NCI-H1436 (cell line): ENCODE measurements at regions not wholly inside any gene's neighbourhood (a gene's known extent, or its start where the extent isn't known, plus 50 kb on each side); places are given as distances from the start of the nearest gene placed in this dataset.

Experiments
- DNase-seq: peaks from one replicate; lab custom pipeline; 2025; lab: John Stamatoyannopoulos, UW

- DNase-seq, result no peak
Measured at GRCh38 chrX:49773993-49774392, 55.1 kb upstream of the PAGE4 start.

DNA sequence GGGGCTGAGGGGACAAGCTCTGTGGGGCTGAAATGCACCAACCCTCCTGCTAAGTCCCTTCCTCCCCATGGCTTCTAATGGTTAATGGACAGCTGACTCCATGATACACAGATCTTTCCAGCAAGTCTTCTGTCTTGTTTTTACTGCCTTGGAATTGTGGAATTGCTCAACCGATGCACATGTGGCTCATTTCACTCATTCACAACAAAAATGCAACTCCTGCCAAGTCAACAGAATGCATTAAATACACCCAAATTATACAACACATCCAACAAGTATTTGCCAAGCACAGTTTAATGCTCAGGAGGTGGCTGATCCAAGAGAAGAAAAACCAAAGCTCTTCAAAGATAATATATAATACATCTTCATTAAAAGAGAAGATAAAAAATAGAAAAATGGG lies 61.9 kb upstream of the PAGE4 start:
- DNase-seq, result no peak

GRCh38 chrX:49762175-49762720 lies 66.5 kb upstream of the PAGE1 start:
- DNase-seq, result no peak

GRCh38 chrX:49761481-49761880 lies 65.7 kb upstream of the PAGE1 start:
- no peak for DNase-seq

DNA sequence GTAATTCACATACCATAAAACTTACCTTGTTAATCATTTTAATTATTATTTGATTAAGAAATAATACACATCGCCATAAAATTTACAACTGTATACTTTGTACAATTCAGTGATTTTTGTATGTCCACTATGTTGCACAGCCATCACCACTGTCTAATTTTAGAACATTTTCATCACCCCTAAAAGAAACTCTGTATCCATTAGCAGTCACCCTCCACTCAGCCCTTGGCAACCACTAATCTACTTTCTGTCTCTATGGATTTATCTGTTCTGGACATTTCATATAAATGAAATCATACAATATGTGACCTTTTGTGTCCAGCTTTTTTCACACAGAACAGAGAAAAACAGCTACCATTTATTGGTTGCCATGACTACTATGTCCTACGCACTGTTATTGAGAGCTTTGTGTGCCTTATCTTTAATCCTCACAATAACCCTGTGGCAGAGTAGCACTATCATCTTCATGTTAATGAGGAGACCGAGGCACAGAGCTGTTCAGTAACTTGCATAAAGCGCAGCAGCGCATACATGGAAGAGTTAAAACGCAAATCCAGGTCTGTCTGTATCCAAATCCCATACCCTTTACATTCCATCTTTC lies 64.6 kb upstream of the PAGE1 start:
- no peak for DNase-seq

GRCh38 chrX:49756692-49757091 lies 60.9 kb upstream of the PAGE1 start:
- no peak for DNase-seq

- peak; percentile 16 for DNase-seq
Measured at GRCh38 chrX:49754233-49754857, 58.6 kb upstream of the PAGE1 start.

DNA sequence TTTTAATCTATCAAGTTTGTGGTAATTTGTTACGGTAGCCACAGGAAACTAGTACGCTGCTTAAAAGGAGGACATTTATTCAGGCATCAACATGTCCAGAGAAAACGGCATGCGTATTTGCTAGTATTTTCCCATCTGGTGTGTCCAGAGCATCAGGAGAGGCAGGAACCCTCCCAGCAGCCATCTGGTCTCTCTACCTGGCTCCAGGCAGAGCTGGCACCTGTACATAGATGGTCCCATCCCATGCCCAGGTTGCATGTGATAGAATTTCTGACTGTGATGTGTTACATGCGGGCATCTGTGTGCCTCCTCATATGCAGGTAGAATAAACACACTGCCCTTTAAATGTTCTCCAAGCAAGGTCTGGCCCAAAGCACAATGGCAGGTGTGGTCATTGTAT lies 57.9 kb upstream of the PAGE1 start:
- no peak for DNase-seq

DNA sequence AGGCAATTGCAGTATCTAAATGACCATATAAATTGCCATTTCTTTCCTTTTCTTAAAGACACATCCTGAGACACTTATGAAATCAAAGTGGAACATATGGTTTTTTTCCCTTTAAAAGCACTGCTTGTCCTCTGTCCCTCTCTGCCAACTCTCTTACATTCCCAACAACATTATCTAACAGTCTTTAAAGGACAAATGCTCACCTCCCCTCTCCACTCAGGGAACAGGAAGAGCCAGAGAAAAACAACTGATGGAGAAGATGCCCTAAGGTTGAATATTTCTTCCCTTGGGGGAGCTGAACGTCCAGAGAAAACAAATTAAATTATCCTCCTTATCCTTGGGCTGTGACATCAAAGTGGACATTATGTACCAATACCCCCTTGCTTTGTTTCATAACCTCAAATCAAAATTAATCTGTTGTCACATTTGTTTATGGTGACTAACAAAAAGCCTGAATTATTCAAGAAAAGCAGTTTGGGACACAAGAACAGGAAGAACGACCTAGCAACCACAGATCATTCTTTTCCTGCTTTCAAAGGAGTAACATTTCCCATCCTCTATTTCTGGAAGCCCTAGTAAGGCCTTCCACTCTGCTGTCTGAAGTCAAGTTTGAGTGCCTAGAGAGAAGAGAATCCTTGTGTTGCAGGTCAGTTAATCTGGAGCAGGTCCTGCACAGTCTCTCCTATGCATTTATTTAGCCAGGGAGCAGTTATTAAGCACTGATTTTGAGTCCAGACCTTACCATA lies 52.6 kb upstream of the PAGE1 start:
- DNase-seq, result no peak

- no peak for DNase-seq
Measured at GRCh38 chrX:49746306-49746705, 50.5 kb upstream of the PAGE1 start.
